Heart left ventricle (tissue), 16 donors: ENCODE measurements at regions not wholly inside any gene's neighbourhood (a gene's known extent, or its start where the extent isn't known, plus 50 kb on each side); places are given as distances from the start of the nearest gene placed in this dataset.
"Not testable (repeated sequence)": the region's sequence is repeated elsewhere in the genome, so short reads cannot be mapped to it uniquely, and the experiment has no call there.

ENCODE experiments used
- ATAC-seq, 4 donors: fragments of 200-7000 bp; cut with Tn5 transposase; one replicate each; pipeline ENCODE4 v1.9.1; 2020 to 2022; ENCODE audit warnings: moderate library complexity in 4 of 4, mild to moderate bottlenecking in 3 of 4, moderate number of reproducible peaks in 1 of 4
- DNase-seq, 5 donors: peaks; one replicate each; pipeline ENCODE4 v3.0.0-alpha.2; 2020
- H3K27ac ChIP-seq, 12 donors: fragments of 200-600 bp; sonication (generic) in 4 of 12; one replicate each; pipeline versions ENCODE4 v1.5.0 to v1.8.0; 2016 to 2022; ENCODE audit warnings: mild to moderate bottlenecking in 2 of 12
- H3K27me3 ChIP-seq, 9 donors: fragments of 200-600 bp; sonication (generic) in 2 of 9; one replicate each; pipeline versions ENCODE4 v1.5.1 to v1.8.0; 2016 to 2022; ENCODE audit warnings: mild to moderate bottlenecking in 3 of 9
- H3K36me3 ChIP-seq, 9 donors: fragments of 200-600 bp; sonication (generic) in 2 of 9; one replicate each; pipeline versions ENCODE4 v1.5.0 to v1.8.0; 2018 to 2022; ENCODE audit warnings: mild to moderate bottlenecking in 2 of 9
- H3K4me1 ChIP-seq, 12 donors: fragments of 200-600 bp; sonication (generic) in 4 of 12; one replicate each; pipeline versions ENCODE4 v1.5.0 to v1.8.0; 2016 to 2022; ENCODE audit warnings: mild to moderate bottlenecking in 3 of 12
- H3K4me3 ChIP-seq, 12 donors: fragments of 200-600 bp; sonication (generic) in 4 of 12; one replicate each; pipeline versions ENCODE4 v1.5.0 to v1.8.0; 2017 to 2022; ENCODE audit warnings: mild to moderate bottlenecking in 9 of 12, moderate library complexity in 4 of 12
- H3K9me3 ChIP-seq, 12 donors: fragments of 200-600 bp; sonication (generic) in 4 of 12; one replicate each; pipeline versions ENCODE4 v1.5.0 to v1.8.0; 2016 to 2022; ENCODE audit warnings: mild to moderate bottlenecking in 1 of 12
- POLR2A ChIP-seq, 2 donors: fragments of 450-650 bp; IDR thresholded peaks; one replicate each; pipeline ENCODE4 v1.6.1; 2017; ENCODE audit warnings: antibody characterized with exemption in 2 of 2, mild to moderate bottlenecking in 2 of 2, moderate library complexity in 2 of 2
- WGBS, 4 donors: extraction: QIAGEN DNeasy Blood & Tissue Kit in 2 of 4; methylation state at CpG; one replicate each; pipeline versions ENCODE4 v1.1.5 to v1.1.7; 2013 to 2018; 5-methylcytosine and 5-hydroxymethylcytosine counted together
- intact Hi-C, 10 donors: fragments of 100-400 bp; cut with DNase I; formaldehyde crosslinking; loops; one replicate each; pipeline versions ENCODE4 v1.11.1 to v1.14.2; 2022
- TF ChIP-seq, protein P1 (sequence below), 12 donors: fragments of 200-600 bp; sonication (generic) in 4 of 12; IDR thresholded peaks; one replicate each; pipeline versions ENCODE4 v1.5.0 to v1.8.0; 2018 to 2022; ENCODE audit warnings: antibody characterized with exemption in 12 of 12, mild to moderate bottlenecking in 5 of 12
- donor health status: ischemic (EF 13 %, LVEDD 7.1; RV severe dilation, severe dysfunction).
- donor health status: healthy with polysubstance abuse.
- donor health status: DM: no; HTN: yes; CAD: no.
- donor health status: DM: no; HTN: no; CAD: no.
- donor health status: ischemic (EF 25% LVEDD 6.9; RV normal size, moderate dysfunction).
- donor health status: ischemic (EF 25% LVEDD 5.7; RV mildly dilated, moderate dysfunction).
- donor health status: healthy.
- donor health status: DM: yes; HTN: yes; CAD: no.
- donor health status: ischemic (EF 35%, LVEDD 5.7; RV mildly dilated, moderate dysfunction).
- donor health status: nonischemic (EF 11% LVEDD 7.7; RV severe dilation, severe dysfunction).
- donor health status: DM: yes; HTN: yes; CAD: no.
- donor health status: PGD.
- donor health status: ischemic (EF 29% LVEDD 5.4; RV normal size, mild dysfunction).
- donor health status: nonischemic (EF 23%, LVEDD 6.1; RV moderate dilation, normal function).

DNA sequence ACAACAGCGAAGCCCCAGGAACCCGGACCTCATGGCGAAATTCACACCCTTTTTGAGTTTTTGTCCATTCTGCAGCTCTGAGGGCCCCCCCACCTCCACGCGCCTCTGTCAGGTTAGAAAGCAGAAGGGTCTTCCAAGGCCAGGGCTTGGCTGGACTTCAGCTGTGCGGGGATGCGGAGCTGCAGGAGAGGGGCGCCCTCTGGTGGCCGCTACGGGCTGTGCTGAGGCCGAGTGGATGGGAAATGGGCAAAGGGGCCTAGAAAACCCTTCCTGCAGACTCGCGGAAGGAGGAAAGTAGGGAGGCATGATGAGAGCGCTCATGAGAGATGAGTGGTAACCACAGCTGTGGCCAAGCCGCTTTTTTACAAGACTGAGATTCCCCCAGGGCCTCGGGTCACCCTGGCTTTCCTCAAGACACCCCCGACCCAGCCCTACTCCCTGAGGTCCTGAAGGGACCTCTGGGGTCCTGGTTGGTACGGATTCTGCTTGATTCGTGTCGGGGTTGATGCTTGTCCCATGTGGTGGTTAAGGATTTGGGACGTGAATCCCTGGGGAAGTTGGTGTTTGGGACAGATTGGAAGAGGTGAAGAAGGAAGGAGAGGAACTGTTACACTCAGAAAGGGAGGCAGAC, 126.8 kb downstream of the GOLGA8K start:
- 60 to 71% methylated on average over 3 to 4 of the region's 21 CpGs; no CpG with 5 or more reads in 2 of the 4 donors for WGBS, 4 donors
- DNase-seq, H3K36me3 ChIP-seq, H3K4me1 ChIP-seq, H3K4me3 ChIP-seq, H3K27ac ChIP-seq, H3K27me3 ChIP-seq, H3K9me3 ChIP-seq, intact Hi-C loops: not testable (repeated sequence)
- peak in 3 of 4 donors; percentile 70 to 81 (median 79) for ATAC-seq

DNA sequence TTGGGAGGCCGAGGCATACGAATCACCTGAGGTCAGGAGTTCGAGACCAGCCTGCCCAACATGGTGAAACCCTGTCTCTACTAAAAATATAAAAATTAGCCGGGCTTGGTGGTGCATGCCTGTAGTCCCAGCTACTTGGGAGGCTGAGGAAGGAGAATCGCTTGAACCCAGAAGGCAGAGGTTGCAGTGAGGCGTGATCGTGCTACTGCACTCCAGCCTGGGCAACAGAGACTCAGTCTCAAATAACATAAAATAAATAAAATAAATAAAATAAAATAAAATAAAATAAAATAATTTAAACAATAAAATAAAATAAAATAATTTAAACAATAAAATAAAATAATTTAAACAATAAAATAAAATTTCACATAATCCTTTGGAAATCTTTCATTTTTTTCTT, 149.1 kb downstream of the GOLGA8K start:
- DNase-seq, ATAC-seq, H3K27ac ChIP-seq, H3K4me3 ChIP-seq, H3K27me3 ChIP-seq, H3K4me1 ChIP-seq, intact Hi-C loops, H3K36me3 ChIP-seq, H3K9me3 ChIP-seq: not testable (repeated sequence)
- WGBS, 4 donors, result 80 to 100% (median 98%) methylated on average over 2 to 3 of the region's 7 CpGs

DNA sequence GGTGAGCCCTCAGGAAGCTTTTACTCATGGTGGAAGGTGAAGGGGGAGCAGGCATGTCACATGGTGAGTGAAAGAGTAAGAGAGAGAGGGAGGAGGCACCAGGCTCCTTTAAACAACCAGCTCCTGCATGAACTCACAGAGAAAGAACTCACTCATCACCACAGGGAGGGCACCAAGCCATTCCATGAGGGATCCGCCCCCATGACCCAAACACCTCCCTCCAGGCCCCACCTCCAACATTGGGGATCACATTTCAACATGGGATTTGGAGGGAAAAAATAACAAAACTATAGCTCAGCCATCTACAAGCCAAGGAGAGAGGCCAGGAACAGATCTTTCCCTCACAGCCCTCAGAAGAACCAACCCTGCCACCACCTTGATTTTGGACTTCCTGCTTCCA, 153.9 kb downstream of the GOLGA8K start:
- ATAC-seq, result not testable (repeated sequence)

DNA sequence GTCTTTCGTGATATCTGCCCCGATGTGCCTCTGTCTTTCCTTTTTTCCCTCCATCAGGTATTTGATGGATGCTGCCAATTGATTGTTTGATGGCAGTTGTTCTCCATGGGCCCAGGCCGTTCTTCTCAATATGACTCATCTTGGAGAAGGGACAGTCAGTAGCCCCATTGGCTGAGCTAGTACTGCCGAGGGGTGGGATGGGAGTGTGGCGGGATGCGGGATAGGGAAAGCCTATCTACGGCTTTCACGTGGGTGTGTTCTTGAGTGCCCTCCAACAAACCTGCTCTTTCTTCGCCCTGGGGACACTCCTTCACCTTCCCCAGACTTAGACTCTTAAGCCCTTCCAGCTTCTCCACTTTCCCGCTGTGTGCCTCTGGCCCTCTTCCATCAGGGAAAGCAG, 159.4 kb downstream of the GOLGA8K start:
- H3K4me3 ChIP-seq, H3K9me3 ChIP-seq, intact Hi-C loops, H3K27ac ChIP-seq, DNase-seq, H3K4me1 ChIP-seq, H3K27me3 ChIP-seq, H3K36me3 ChIP-seq, ATAC-seq: not testable (repeated sequence)
- WGBS, 4 donors, result no CpG with 5 or more reads among the region's 10 CpGs

More for the DNA sequence above, 153.9 kb downstream of the GOLGA8K start:
- H3K9me3 ChIP-seq, intact Hi-C loops, H3K4me3 ChIP-seq, H3K27ac ChIP-seq, H3K4me1 ChIP-seq, H3K36me3 ChIP-seq, H3K27me3 ChIP-seq: not testable (repeated sequence)
- peak in 1 of 5 donors; percentile 20 for DNase-seq
- WGBS, 4 donors, result 50 to 96% (median 83%) methylated on average over 1 of the region's 1 CpG

DNA sequence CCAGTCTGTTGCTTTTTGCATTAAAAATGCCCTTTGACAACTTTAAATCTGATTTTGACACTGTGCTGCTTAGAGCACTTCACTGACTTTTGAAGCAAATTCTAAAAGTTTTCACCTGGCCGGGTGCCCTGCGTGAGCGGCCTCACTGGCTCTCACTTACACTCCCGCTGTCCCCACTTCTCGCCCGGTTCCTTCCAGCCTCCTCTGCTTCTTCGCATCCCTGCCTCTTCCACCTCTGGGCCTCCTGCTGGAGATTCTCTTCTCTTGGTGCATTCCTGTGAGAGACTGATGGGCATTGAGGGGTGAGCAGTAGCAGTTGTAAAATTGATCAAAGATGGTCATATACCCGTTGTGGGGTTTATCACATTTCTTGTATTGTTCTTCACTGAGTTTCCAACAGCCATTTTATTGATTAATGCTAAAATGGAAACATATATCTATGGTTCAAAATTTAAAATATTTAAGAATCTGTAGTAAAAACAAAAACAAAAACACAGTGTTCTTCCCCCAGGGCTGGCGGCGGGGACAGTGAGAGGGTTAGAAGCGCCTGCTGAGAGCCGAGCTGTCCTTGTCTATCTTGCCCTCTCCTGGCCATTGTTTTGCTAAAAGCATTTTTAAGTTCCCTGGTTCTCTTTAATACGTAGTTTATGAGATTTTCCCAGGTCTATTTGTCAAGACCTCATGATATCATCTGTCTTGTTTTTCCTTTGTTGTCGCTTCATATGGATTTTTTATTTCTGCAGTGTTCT, 160.1 kb downstream of the GOLGA8K start:
- H3K4me3 ChIP-seq, H3K4me1 ChIP-seq, H3K27me3 ChIP-seq, H3K27ac ChIP-seq, intact Hi-C loops, H3K9me3 ChIP-seq, H3K36me3 ChIP-seq, ATAC-seq: not testable (repeated sequence)
- WGBS, 4 donors, result 85 to 94% (median 91%) methylated on average over 7 to 8 of the region's 14 CpGs
- peak in 1 of 5 donors; percentile 4 for DNase-seq

DNA sequence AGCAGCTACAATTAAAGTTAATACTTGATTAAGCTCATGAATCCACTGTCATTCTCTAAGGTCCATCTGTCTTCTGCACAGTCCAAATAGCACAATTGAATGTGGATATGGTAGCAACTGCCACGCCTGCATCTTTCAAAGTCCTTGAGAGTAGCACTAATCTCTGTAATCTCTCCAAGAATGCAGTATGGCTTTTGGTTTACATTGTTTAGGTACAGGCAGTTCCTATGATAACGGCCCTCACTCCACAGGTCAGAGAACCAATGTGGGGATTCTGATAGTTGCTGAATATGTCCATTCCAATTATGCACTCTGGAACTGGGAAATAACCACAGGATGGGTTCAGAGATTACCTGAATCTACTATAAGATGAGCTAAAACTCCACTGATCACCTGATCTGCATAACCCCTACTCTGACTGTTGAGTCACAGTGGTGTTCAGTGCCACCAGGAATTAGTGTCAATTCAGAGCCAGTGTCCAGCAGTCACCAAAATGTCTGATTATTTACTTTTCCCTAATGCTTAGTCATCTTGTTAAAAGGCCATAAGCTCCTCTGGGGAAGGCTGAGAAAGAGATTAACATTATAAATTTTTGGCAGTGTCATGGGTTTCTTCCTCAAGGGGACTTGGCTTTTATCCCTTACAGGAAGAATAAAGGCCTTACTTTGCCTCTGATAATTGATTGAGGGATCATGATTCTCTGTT, 175.5 kb downstream of the GOLGA8K start:
- ATAC-seq, H3K27ac ChIP-seq, H3K36me3 ChIP-seq, H3K4me3 ChIP-seq, DNase-seq, H3K4me1 ChIP-seq, H3K9me3 ChIP-seq, H3K27me3 ChIP-seq, intact Hi-C loops: not testable (repeated sequence)
- WGBS, 4 donors, result 74 to 82% (median 80%) methylated on average over 1 to 2 of the region's 2 CpGs; no CpG with 5 or more reads in 1 of the 4 donors

DNA sequence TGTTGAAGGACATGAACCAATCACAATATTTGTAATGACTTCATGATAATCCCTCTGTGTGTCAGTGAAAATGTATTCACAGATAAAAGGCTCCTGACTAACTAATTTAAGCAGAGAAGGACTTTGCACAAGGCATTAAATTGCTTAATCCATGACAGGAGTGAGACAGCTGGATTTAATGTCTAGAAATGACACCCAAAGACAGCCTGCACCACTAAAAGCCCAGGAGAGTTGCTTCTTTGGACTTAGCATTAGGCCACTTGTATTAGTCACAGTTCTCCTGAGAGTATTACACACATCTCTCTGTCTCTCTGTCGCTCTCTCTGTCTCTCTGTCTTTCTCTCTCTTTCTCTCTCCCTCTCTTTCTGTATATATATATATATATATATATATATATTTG, 180.4 kb downstream of the GOLGA8K start:
- no peak for ATAC-seq
- 60 to 90% (median 78%) methylated on average over 1 of the region's 1 CpG for WGBS, 4 donors
- Histone ChIP-seq H3K9me3 (peaks cover 0 to 33% (median 13%) of the 10 kb centered on the region in 12 donors), H3K4me1 (no peaks in the 10 kb centered on the region), H3K4me3 (no peak overlapping the region), H3K36me3 (no peaks in the 10 kb centered on the region), H3K27me3 (no peaks in the 10 kb centered on the region), H3K27ac (no peak overlapping the region)
- no peak for DNase-seq
- TF ChIP-seq, protein P1, sequence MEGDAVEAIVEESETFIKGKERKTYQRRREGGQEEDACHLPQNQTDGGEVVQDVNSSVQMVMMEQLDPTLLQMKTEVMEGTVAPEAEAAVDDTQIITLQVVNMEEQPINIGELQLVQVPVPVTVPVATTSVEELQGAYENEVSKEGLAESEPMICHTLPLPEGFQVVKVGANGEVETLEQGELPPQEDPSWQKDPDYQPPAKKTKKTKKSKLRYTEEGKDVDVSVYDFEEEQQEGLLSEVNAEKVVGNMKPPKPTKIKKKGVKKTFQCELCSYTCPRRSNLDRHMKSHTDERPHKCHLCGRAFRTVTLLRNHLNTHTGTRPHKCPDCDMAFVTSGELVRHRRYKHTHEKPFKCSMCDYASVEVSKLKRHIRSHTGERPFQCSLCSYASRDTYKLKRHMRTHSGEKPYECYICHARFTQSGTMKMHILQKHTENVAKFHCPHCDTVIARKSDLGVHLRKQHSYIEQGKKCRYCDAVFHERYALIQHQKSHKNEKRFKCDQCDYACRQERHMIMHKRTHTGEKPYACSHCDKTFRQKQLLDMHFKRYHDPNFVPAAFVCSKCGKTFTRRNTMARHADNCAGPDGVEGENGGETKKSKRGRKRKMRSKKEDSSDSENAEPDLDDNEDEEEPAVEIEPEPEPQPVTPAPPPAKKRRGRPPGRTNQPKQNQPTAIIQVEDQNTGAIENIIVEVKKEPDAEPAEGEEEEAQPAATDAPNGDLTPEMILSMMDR (IDR thresholded peaks at IDR 0.05), result no peak
- TF ChIP-seq POLR2A (IDR thresholded peaks at IDR 0.05), result no peak
- intact Hi-C loops, result no loop called here
